ENCODE measurements at regions not wholly inside any gene's neighbourhood (a gene's known extent, or its start where the extent isn't known, plus 50 kb on each side); places are given as distances from the start of the nearest gene placed in this dataset.

DNA sequence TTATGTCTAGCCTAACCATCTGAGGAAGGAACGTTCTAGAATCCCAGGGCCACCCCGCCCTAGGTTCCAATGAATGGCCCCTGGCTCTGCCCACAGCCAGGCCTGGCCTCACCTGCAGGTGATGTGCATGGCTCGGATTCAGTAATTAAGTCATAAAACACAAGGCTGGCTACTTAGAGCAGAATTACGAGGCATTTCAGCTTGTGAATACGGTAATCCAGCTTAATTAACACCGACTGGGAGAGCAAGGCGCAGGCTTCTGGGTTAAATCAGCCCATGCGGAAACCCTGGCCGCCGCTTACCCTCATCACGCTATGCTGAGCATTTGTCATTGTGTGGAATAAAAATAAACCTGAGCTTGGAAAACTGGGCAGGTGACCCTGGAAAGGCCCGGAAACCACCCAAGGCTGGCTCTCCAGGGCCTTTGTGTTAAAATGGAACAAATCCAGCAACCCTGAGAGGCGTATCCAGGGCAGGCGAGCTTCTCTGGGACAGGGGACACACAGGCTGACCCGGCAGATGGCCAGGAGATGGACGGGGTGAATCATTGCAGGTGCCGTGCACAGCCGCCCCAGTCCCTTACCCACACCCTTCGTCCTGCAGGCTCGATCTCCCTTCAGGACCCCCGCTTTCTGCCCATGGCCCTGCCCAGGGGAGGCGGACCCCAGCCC lies 220.2 kb downstream of the CTTN start:
- TF ChIP-seq, protein P1, sequence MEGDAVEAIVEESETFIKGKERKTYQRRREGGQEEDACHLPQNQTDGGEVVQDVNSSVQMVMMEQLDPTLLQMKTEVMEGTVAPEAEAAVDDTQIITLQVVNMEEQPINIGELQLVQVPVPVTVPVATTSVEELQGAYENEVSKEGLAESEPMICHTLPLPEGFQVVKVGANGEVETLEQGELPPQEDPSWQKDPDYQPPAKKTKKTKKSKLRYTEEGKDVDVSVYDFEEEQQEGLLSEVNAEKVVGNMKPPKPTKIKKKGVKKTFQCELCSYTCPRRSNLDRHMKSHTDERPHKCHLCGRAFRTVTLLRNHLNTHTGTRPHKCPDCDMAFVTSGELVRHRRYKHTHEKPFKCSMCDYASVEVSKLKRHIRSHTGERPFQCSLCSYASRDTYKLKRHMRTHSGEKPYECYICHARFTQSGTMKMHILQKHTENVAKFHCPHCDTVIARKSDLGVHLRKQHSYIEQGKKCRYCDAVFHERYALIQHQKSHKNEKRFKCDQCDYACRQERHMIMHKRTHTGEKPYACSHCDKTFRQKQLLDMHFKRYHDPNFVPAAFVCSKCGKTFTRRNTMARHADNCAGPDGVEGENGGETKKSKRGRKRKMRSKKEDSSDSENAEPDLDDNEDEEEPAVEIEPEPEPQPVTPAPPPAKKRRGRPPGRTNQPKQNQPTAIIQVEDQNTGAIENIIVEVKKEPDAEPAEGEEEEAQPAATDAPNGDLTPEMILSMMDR (IDR thresholded peaks at IDR 0.05), result no peak
- TF ChIP-seq POLR2A (IDR thresholded peaks at IDR 0.05) (no peak), EP300 (IDR thresholded peaks at IDR 0.05) (no peak)
